Type B pancreatic cell (in vitro differentiated cells): ENCODE measurements at regions not wholly inside any gene's neighbourhood (a gene's known extent, or its start where the extent isn't known, plus 50 kb on each side); places are given as distances from the start of the nearest gene placed in this dataset.

Experiments
- DNase-seq: peaks from one replicate; pipeline ENCODE4 v3.0.0; 2021; ENCODE audit warnings: mixed read lengths; ENCODE audit not compliant: unreplicated experiment; ENCODE audit errors: extremely low spot score
- H3K27ac Mint-ChIP-seq: 2 replicates; pipeline ENCODE4 v1.8.0; 2021; ENCODE audit warnings: mild to moderate bottlenecking, mixed read lengths
- H3K27me3 Mint-ChIP-seq: 2 replicates; pipeline ENCODE4 v1.8.0; 2021; ENCODE audit warnings: mixed read lengths
- H3K36me3 Mint-ChIP-seq: 2 replicates; pipeline ENCODE4 v1.8.0; 2021; ENCODE audit warnings: mixed read lengths
- H3K4me1 Mint-ChIP-seq: one replicate; pipeline ENCODE4 v1.8.0; 2021; ENCODE audit warnings: mixed read lengths; ENCODE audit not compliant: unreplicated experiment
- H3K4me3 Mint-ChIP-seq: 2 replicates; pipeline ENCODE4 v1.8.0; 2021; ENCODE audit warnings: mild to moderate bottlenecking, mixed read lengths
- H3K9me3 Mint-ChIP-seq: 2 replicates; pipeline ENCODE4 v1.8.0; 2021; ENCODE audit warnings: mixed read lengths
- CTCF ChIP-seq: fragments of 200-600 bp; sonication (generic); conservative IDR thresholded peaks from 2 replicates; pipeline ENCODE4 v1.5.0; 2021; ENCODE audit warnings: antibody characterized with exemption, mild to moderate bottlenecking

- TF ChIP-seq CTCF, result no peak
- Mint-ChIP-seq H3K4me1 (no peaks in the 10 kb centered on the region), H3K27me3 (no peaks in the 10 kb centered on the region), H3K36me3 (no peaks in the 10 kb centered on the region), H3K9me3 (no peaks in the 10 kb centered on the region), H3K4me3 (no peak overlapping the region), H3K27ac (no peak overlapping the region)
- no peak for DNase-seq
These were observed 1565.5 kb upstream of the AGA start for GRCh38 chr4:179007755-179008154.

- no peak for DNase-seq
- Mint-ChIP-seq H3K4me3 (no peak overlapping the region), H3K27ac (no peak overlapping the region), H3K9me3 (peaks cover 7% of the 10 kb centered on the region), H3K4me1 (no peaks in the 10 kb centered on the region), H3K27me3 (no peaks in the 10 kb centered on the region), H3K36me3 (no peaks in the 10 kb centered on the region)
- TF ChIP-seq CTCF, result no peak
These were observed 1575.3 kb upstream of the AGA start for GRCh38 chr4:179017581-179017980.

- Mint-ChIP-seq H3K27me3 (no peaks in the 10 kb centered on the region), H3K4me3 (no peak overlapping the region), H3K27ac (no peak overlapping the region), H3K9me3 (peaks cover 6% of the 10 kb centered on the region), H3K36me3 (no peaks in the 10 kb centered on the region), H3K4me1 (no peaks in the 10 kb centered on the region)
- TF ChIP-seq CTCF, result no peak
- no peak for DNase-seq
These were observed 1585.3 kb upstream of the AGA start for GRCh38 chr4:179027569-179027968.

- no peak for TF ChIP-seq CTCF
- Mint-ChIP-seq H3K4me3 (no peak overlapping the region), H3K27ac (no peak overlapping the region), H3K4me1 (no peaks in the 10 kb centered on the region), H3K9me3 (peaks cover 6% of the 10 kb centered on the region), H3K27me3 (no peaks in the 10 kb centered on the region), H3K36me3 (no peaks in the 10 kb centered on the region)
- DNase-seq, result no peak
These were observed 1586.1 kb upstream of the AGA start for GRCh38 chr4:179028321-179028720.

GRCh38 chr4:179029683-179030082 lies 1587.4 kb upstream of the AGA start:
- Mint-ChIP-seq H3K4me3 (no peak overlapping the region), H3K27me3 (no peaks in the 10 kb centered on the region), H3K27ac (no peak overlapping the region), H3K4me1 (no peaks in the 10 kb centered on the region), H3K36me3 (no peaks in the 10 kb centered on the region), H3K9me3 (peaks cover 6% of the 10 kb centered on the region)
- TF ChIP-seq CTCF, result no peak
- DNase-seq, result no peak

- Mint-ChIP-seq H3K4me3 (no peak overlapping the region), H3K27ac (no peak overlapping the region), H3K27me3 (no peaks in the 10 kb centered on the region), H3K9me3 (no peaks in the 10 kb centered on the region), H3K36me3 (no peaks in the 10 kb centered on the region), H3K4me1 (no peaks in the 10 kb centered on the region)
- DNase-seq, result no peak
- no peak for TF ChIP-seq CTCF
These were observed 1598.0 kb upstream of the AGA start for GRCh38 chr4:179040259-179040658.
